HUDEP-2 (cell line): ENCODE measurements at regions not wholly inside any gene's neighbourhood (a gene's known extent, or its start where the extent isn't known, plus 50 kb on each side); places are given as distances from the start of the nearest gene placed in this dataset.
A peak's percentile ranks its signal among the peaks of the same experiment; 100 is the strongest.

Source experiments
- DNase-seq, 76 experiments: peaks; one replicate each; lab custom pipeline; 2025; ENCODE audit not compliant: unreplicated experiment in 76 of 76; lab: John Stamatoyannopoulos, UW

DNA sequence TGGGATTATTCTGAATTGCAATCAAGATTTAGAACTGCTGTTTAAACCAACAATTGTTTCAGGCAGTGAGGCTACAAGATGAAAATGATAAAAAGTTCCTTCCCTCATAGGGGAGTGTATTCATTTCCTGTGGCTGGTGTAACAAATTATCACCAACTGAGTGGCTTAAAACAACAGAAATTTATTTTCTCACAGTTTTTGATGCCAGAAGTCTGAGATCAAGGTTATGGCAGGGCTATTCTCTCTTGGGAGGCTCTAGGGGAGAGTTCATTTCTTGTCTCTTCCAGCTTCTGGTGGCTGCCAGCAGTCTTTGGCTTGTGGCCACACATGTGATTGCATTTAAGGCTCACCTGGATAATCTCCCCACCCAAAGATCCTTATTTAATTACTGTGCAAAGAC, 290.5 kb upstream of the ZSWIM2 start:
- DNase-seq, result no peak

DNA sequence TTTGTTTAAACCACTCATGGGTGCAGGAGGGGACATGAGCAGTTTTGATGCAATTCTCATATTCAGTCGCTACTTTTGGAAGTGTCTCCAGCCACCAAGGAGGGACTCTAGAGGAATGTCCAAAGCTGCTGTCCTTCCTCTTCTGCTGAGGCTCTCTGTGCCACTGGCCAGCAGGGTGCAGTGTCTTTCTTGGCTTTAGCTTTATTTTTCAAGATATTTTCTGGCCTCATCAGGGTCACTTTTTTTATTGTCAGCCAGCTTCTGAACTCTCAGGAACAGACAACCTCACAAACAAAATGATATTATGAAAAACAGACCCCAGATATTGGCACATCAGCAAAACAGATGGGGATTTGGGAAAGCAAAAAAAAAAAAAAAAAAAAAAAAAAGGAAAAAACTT, 289.3 kb upstream of the ZSWIM2 start:
- DNase-seq, result peak in 6 of 76 experiments; percentile 1 to 27 (median 8)

DNA sequence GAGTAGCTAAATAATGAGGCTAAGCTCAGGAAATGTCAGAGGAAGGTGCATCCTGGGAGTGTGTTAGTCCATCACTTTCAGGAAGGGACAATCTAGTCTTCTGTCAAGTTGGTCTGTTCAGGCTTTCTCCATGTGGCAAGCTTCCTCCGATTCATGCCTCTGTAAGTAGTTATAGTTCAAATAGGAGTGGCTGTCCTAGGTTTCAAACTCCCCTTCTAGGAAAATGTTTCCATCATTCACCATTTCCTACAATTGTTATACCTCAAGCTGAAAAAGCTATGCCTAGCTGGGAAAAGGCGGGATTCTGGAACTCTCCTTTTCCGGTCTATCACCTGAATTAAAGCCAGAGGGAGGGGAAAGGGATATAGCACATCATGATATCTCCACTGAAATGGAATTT, 287.7 kb upstream of the ZSWIM2 start:
- no peak for DNase-seq

DNA sequence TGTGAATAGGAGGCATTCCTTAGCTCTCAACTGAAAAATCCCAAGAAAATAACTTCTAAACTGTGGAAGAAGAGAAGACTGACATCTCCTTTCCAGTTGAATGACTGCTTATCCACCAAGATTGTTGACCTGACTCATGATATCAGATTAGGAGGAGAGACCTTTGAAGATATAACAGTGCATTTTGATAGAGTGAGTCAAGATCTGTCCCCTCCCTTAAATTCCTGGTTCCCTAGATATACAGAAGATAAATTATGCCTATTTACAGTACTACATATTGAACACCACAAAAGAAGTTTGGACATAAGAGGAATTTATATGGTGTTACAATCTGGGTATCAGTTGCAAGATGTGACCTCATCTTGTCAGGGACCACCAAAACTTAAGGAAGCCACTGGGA, 285.3 kb upstream of the ZSWIM2 start:
- DNase-seq, result no peak

DNA sequence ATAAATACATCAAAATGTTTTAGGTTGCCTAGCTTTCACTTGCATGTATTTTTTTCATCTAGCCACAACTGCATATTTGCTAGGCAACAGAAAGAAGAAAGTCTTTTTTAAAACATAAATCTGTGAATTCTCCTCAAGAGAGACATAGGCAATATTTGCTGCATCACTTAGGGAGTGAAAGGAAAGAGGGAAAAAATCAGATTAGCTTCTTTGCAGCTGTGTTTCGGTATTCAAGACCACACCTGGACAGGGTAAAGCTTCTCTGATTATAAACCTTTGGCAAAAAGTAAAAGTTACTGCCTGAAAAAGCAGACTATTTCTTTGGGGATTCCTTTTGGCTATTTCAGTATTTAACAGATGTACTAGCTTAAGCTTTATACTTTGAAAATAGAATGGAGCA, 280.9 kb upstream of the ZSWIM2 start:
- DNase-seq, result no peak

DNA sequence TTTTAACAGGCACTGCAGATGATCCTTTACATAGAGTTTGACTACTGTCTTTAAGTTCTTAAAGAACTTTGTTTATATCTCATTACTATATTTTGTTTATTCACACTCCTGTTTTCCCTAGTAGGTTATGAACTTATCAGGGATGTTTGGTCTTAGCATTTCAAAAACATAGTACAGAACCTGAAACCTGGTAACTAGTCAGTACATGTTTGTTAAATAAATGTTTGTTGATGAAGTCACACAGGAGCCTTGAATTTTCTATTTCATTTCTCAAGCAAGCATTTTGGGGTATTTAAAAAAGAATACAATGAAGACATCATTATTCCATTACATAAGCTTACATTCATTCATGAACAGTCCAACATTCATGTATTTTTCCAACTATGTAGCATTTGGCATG, 280.3 kb upstream of the ZSWIM2 start:
- no peak for DNase-seq

DNA sequence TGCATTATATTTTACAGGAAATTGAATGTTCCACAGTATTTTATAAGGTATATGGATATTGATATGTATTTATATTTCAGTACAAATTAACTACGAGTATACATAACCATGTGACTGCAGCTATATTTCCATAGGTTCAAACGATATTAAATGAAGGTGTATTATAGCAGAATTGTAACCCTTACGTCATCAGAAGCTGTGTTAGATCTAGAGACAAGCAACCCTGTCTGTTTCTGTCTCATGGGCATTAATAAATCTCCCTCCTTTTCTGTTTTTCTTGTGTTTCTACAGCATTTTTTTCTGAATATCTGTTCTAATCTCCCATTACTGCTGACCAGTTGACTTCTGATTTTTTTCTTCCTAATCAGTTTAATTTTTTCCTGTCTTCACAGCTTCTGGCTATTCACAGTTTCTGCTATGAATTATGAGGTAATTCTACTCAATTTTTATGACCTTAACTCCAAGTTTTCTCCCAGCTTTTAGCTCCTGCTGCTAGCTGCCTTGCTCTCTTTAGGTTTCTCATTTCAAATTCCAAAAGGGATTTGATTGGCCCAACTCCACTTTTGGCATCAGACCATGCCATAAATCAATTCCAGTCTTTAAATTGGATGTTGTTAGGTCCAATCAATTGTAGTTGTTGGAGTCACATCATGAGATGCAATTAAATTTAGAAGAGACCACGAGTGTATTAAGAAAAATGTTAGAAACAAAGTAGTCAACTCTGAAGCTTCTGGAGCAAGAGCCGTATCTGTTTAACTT, 277.5 kb upstream of the ZSWIM2 start:
- no peak for DNase-seq

DNA sequence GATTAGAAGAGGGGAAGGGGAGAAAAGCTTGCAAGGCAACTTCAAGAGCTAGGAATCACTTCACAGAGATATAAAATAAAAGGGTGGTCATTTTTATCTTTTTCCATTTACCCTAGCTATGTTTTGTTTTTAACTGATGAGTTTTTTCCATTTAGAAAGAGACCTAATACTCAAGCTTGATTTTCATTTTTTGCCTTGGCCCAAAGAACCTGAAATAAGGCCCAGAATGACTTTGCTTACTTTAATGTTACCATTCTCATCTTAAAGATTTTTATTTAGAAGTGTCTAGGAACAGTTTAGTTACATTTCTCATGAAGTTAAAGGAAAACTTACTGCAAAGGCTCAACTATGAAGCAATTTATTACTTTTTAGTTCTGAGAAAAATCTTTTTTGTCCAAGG, 276.3 kb upstream of the ZSWIM2 start:
- no peak for DNase-seq

DNA sequence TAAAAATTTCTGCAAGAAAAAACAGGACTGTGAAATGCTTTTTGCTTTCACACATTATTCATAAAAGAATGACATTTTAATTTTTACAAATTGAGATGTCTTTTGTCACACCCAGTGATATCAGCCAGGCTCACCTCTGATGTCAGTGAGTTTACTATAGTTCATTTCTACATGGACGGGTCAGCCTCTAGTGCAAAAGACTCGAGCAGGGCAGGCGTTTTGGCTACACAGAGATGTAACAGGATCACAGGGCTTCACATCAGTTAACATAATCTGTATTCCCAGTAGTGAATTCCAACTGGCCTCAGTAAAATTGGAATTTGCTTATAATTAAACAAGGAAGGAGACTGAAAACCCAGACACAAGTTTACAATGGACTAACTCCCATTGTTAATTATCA, 275.6 kb upstream of the ZSWIM2 start:
- no peak for DNase-seq

DNA sequence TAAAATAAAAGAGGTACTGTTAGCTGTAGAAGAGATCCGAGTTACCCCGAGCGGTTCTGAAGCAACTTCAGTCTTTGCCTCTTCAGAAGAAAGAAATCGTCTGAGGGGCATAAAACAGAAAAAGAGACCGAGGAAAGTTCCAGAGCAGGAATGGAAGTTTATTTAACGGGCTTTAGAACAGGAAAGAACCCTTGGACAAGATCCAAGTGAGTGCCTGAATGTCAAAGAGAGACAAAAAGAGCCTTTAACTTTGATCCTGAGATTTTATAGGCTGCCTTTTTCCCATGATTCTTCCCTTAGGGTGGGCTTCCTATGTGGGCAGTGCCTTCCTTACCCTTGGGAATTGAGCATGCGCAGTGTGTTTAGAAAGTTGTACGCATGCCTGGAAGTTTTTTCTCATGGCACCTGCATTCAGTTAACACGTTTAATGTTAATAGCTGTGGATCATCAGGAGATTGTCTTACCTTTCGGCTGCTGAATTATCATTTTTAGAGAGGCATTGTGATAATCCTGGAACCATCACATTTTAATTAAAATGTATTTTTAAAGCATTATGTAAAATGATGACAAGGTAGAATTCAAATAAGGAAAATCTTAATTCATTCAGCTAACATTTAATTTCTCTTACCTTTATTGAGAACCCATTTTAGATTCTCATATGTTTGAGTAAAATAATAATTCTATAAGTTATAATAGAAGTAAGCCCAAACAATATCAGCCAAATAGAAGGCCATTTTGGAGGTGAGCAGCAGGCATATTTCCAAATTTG, 269.5 kb upstream of the ZSWIM2 start:
- no peak for DNase-seq

DNA sequence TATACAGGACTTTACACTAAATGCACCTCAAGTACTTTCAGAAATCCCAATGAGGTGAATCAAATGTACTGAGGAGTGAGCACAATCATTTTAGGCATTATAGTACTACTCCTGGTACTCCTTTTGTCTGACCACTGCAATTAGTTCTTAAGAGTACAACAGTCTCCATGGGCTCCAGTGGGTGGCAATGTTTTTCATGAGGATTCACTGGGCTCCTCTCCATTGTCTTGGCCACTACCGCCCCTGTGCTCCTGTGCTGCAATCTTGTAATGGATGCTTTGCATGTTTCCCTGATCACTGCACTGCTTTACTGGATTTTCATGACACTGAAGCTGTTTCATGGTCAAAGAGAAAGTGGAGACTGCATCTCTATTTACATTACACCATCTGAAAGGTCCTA, 268.5 kb upstream of the ZSWIM2 start:
- no peak for DNase-seq

DNA sequence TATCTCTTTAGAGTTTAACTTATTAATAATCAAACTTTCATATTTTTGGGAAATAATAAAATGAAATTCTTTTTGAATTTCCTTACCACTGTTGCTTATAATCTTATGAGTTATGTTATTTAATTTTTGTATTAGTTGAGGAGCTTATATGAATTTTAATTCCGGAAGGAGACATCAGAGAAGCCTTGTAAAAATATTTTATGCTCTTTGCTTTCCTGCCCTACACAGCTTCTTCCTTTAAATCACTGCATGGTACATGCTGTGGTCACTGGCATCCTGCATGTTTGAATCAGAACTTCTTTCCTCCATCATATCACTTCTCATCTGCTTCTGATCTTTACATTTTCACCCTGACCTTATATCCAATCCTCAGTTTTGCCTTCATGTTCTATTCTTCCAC, 266.7 kb upstream of the ZSWIM2 start:
- no peak for DNase-seq

DNA sequence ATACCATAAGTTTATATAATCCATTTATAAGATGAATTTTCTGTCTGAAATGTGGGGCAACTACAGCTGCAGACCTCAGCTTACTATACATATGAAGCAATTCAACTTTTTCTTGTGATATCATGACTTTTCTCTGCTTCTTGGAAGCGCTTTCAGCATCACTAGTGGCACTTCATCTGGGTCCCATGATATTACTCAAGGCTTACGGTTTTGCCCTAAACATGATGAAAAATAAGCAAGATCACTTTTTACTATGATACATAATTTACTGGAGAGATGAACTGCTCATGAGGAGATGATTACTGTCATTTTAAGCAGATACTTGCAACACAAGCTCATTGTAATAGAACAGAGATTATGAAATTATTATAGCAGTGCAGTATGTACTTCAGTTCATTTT, 258.0 kb upstream of the ZSWIM2 start:
- no peak for DNase-seq

DNA sequence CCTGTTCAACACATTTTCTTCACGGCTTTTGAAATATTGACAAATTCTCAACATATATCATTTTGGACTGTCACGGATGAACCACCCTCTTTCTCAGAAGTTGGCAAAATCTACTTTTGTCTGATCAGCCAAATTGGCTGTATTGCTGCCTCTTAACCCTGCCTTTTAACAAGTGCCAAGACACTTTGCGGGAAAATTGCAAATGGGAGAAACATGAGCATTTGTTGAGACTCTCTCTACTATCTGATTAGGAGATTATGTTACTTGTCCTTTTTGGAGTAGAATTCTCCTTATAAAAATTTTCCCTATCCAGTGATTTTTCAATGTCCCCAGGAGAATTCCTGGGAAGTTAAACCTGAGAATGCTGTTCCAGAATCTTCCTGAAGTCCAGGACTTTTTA, 256.2 kb upstream of the ZSWIM2 start:
- no peak for DNase-seq

DNA sequence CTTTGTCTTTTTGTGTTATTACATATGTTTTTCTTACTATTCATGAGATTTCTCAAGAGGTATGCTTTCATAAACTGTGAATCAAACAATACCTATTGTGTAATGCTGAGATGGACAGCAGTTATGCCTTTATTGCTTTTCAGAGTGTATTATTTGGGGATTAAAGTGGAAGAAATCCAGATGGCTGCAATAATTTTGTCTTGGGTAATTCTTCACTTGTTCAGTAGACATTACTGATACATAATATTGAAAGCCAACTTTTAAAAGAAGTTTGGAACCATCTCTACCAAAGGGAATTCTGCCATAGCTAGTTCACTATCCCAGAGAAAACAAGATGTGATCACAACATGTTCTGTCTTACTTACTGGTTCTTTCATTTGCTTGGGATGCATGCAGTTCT, 253.4 kb upstream of the ZSWIM2 start:
- DNase-seq, result no peak

DNA sequence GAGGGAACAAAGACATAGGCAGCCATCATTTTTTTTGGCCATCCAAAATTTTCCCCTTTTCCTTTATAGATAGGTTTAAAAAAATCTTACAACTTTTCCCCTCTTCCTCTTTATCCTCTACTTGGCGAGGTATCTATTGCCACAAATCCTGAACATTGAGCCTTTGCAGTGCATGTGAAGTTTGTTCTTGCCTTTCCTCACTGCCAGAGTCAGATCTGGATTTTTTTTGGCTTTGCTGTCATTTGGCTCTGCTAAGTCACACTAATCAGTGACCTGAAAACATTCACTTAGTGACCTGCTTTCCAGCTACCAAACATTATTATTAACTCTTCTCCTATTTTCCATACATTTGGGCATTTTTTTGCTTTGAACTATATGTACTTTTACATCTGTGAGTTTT, 249.2 kb upstream of the ZSWIM2 start:
- DNase-seq, result no peak

DNA sequence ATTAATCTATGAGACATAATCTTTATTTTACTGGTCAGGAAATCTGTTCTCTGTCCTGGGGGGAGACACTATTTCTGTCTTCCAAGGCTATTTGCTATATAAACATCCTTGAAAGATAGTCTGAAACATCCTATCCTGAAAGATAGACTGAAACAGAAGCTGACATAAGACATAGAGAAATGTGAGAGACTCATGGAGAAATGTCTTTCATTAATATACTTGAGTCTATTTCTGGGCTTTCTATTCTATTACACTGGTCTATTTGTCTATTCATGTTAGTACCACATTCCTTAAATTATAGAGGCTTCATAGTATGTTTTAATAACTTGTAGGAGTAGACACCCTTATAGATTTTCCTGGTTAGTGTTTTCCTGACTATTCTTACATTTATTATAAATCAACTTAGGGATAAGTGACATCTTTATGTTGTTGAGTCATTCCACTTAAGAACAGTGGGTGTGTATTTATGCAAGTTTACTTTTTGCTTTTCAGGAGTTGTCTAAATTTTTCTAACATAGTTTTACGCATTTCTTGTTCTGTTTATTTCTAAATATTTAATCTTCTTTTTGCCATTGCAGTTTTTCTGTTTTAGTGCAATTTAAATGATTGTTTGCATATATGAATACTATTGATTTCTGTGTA, 244.9 kb upstream of the ZSWIM2 start:
- no peak for DNase-seq

DNA sequence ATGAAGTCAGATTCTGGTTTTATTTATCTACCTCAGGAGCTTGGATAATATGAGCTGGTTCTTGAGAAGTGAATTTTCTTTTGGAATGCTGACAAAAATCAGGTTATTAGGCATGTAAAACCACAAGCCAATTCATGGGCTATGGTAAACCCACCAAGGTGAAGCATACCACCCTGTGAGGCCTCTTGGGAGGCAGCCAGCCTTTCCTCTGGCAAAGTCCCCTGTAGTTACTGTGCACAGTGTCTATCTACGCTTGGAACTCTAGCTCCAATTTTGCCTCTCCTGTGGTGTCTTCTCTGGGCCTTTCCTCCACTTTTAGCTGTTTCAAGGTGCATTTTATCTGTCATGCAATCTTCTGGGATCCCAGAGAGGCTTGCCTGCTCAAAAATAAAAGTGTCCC, 242.7 kb upstream of the ZSWIM2 start:
- no peak for DNase-seq

DNA sequence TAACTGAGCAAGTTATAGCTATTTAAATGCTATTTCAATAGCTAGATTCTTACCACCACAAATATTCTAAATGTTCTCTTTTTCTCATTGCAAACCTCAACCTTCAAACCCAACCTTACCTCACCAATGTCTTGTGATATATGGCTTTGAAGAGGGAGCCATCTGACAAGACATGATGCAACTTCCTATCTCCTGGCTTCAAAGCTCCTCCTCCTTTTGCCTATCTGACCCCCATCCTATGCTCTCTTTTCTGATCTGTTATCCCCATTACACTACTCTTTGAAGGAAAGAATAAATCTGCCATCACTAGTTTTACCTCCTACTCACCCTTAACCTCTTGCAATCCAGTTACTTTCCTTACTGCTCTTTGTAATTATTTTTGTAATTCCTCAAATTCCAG, 235.6 kb upstream of the ZSWIM2 start:
- no peak for DNase-seq

DNA sequence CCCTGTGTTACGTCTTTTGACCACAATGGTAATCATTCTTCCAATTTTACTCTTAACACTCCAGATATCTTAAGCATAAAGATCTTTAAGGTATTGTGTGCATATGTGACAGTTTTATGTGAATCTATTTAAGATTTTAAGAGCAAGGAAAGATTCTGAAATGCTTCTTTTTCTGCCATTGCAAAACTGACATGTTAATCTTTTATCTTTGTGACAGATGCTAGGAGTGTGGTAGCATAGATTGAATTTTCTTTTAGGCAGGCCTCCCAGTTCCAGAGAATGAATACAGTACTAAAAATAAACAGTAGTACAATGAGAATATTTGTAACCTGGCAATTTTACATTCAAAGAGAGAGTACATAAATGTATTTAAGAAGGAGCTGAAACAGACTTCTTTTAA, 232.5 kb upstream of the ZSWIM2 start:
- no peak for DNase-seq

DNA sequence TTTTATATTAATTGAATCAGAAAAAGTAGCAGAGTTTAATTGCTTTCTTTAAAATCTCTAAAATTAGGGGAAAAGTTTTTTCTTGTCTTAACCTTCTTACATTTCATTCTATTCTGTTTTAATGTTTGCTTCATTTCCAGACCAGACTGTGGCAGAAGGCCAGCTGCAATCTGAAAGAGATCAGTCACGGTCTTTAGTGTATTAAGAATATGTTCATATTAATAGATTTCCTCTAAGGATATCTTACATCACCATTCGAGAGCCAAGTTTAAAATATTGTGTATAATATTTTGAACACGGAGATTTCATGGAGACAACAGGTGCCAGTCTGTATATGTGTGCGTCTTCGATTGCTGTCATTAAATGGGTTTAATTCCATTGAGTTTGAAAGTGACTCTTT, 230.9 kb upstream of the ZSWIM2 start:
- no peak for DNase-seq

DNA sequence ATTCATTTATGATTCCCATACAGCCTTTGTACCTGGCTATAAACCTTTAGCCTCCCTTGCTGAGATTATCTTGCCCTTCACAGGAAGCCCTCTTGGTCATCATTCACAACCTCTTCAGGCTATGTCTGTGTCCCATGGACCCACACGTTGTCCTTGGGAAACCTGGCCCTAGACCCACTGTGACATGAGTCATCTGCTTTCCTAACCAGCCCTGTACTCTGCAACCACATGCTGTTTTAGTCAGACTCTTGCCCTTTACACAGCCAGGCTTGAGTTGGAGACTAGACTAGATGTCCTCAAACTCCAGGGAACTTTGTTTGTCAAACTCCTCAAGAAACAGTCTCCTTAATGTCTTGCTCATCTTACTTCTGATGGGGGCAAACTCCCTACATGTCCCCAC, 229.3 kb upstream of the ZSWIM2 start:
- DNase-seq, result no peak
